NCI-H2171 (cell line): ENCODE measurements at regions not wholly inside any gene's neighbourhood (a gene's known extent, or its start where the extent isn't known, plus 50 kb on each side); places are given as distances from the start of the nearest gene placed in this dataset.
"Not testable (repeated sequence)": the region's sequence is repeated elsewhere in the genome, so short reads cannot be mapped to it uniquely, and the experiment has no call there.

Experiments
- DNase-seq: peaks from one replicate; lab custom pipeline; 2025; lab: John Stamatoyannopoulos, UW

DNA sequence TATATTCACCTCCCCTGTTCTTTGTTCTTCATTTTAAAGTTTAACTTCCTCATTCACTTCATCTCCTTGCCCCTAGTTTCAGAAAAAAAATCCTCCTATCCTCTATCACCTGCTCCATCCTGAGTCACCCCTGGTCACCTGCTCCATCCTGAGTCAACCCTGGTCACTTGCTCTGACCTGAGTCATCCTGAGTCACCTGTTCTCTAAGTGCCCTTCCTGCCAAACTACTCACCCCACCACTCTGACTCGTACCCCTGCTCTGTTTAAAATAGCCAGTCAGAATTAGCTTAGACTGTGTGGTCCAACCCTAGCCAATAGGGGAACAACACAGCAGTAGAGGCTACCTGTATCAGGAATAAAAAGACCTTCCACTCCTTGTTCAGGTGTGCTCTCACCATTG, 716.9 kb downstream of the ZBBX start:
- no peak for DNase-seq

DNA sequence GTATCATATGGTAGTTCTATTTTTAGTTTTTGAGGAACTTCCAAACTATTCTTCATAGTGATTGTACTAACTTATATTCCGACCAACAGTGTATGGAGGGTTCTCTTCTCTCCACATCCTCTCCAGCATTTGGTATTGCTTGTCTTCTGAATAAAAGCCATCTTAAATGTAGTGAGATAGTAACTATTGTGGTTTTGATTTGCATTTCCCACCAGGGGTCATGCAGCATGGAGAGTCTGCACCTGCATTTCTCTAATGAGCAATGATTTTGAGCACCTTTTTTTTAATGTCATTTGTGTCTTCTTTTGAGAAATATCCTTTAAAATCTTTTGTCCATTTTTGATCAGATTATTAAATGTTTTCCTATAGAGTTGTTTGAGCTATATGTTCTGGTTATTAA, 718.5 kb downstream of the ZBBX start:
- DNase-seq, result no peak

DNA sequence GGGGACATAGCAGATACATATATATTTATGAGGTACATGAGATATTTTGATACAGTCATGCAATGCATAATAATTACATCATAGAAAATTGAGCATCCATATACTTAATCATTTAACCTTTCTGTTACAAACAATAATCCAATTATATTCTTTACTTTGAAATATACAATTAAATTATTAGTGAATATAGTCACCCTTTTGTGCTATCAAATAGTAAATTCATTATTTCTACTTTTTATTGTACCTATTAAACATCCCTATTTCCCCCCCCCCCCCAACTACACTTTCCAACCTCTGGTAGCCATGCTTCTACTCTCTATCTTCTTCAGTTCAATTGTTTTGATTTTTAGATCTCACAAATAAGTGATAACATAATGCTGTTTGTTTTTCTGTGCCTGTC, 719.1 kb downstream of the ZBBX start:
- DNase-seq, result no peak

DNA sequence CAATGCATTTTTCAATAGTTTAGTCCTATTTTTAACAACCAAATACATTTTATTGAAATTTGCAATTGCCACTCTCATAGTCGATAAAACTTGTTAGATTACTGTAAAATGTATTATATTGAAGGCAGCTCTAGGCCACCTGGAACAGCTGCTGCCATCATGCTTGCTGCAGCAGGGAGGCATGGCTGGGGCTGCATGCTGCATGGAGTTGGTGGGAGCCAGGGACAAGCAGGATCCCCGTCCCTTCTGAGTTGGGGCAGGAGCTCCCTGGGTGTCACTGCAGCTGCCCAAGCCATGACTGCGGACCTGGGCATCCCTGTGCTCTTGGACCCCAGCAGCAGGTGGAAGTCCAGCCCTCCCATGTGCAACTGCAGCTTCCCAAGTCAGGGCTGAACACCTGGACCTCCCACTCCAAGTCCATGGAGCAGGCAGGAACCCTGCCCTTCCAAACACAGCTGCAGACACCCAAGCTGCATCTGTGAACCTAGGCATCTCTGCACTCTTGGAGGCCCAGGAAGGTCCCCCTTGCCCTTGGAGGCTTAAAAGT, 742.0 kb downstream of the ZBBX start:
- DNase-seq, result no peak

DNA sequence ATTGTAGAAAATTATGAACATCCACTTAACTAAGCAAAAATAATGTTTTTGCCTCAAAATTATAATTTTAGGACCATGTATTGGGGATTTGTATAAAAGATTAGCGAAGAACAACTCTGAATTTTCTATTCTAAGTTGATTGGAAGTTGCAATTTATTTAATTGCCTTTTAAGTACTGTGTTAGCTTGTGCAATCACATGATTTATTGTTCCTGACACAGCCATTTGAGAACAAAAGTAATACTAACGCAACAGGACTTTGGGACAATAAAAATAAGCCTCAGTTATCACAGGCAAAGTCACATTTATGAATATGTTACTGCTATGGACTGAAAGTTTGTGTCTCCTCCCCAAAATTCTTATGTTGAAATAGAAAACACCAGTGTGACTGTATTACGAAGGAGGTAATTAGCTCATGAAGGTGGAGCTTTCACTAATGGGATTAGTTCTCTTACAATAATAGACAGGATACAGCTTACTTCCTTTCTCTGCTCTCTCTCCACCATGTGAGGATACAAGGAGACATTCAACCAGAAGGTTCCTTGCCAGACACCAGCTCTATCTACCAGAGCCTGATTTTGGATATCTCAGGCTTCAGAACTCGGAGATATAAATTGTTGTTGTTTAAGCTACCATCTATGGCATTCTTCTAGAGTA, 745.9 kb downstream of the ZBBX start:
- no peak for DNase-seq

DNA sequence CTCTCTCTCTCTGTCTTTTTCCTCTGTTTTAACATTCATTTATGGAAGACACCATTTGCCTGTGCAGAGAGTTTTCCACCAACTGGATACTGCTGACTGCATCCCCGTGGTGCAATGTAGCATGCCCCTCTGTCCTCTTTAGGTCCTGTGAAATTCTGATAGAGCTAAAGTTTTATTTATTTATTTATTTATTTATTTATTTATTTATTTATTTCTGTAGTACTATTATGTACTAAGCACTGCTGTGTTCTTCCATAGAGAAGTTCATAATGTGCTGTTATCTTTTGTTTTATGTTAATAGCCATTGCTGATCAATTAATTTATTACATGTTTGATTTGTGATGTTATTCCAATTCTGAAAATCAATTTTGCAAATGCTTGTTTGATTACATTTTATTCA, 749.9 kb downstream of the ZBBX start:
- DNase-seq, result no peak

DNA sequence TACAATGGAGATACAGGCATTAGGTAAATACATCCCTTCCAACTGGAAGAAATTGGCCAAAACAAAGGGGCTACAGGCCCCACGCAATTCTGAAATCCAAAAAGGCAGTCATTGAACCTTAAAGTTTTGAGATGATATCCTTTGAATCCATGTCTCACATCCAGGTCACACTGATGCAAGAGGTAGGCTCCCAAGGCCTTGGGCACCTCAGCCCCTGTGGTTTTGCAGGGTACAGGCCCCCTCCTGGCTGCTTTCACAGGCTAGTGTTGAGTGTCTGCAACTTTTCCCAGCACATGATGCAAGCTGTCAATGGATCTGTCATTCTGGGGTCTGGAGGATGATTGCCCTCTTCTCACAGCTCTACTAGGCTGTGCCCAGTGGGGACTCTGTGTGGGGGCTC, 766.7 kb downstream of the ZBBX start:
- no peak for DNase-seq

DNA sequence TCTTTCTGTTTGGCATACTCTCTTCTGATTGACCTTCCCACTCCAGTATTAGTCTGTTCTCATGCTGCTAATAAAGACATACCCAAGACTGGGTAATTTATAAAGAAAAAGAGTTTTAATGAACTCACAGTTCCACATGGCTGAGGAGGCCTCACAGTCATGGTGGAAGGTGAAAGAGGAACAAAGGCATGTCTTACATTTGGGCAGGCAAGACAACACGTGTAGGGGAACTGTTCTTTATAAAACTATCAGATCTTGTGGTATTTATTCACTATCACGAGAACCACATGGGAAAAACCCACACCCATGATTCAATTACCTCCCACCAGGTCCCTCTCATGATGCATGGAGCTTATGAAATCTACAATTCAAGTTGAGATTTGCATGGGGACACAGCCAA, 767.3 kb downstream of the ZBBX start:
- DNase-seq, result not testable (repeated sequence)

DNA sequence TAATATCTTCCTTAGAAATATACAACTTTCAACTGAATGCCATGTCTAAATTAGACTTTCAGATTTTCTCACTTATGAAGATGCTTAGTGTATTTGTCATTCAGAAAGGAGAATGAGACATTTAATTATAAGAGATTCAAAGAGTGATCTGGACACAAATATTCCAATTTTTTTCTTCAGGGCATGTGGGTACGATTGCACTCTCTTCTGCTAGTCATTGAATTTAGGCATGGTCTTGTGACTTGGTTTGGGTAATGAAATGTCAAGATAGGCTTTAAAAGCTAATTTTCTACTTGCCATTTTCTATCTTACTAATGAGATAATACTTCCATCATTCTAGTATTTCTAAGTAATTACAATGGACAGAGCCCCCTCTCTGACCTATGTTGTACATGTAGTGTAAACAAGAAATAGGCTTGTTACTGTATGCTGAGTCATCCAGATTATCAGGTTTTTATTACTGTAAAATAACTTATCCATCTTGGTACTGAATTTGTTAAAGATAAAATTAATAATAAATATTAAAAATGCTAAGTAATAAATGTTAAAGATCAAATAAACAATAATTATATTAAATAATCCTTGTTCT, 770.8 kb upstream of the BCHE start:
- DNase-seq, result no peak

DNA sequence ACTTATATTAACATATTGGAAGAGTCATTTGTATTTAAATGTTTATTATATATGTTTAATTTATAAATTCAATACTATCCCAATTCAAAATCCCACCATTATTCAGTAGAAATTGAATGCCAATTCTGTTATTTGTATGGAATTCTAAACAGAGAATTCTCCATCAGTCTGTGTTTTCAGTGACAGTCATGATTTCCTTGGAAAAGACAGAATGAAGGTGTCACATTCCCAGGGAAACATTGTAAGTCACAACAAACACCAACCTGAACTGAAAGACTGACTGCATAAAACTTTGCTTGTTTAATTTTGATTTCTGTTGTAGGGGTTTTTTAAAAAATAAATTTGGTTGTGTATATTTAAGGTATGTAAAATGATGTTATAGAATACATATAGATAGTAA, 769.8 kb upstream of the BCHE start:
- no peak for DNase-seq

DNA sequence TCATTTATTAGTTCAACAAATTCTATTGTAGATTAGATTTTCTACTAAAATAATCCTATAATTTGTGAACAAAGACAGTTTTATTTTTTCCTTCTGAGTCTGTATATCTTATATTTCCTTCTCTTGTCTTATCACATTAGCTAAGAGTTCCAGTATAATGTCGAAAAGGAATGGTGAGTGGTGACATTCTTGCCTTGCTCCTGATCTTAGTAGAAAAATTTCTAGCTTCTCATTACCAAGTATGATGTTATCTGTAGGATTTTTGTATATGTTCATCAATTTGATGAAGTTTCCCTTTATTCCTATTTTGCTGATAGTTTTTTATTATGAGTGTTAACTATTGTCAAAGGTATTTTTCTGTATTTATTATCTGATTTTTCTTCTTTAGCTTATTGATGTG, 756.6 kb upstream of the BCHE start:
- no peak for DNase-seq

DNA sequence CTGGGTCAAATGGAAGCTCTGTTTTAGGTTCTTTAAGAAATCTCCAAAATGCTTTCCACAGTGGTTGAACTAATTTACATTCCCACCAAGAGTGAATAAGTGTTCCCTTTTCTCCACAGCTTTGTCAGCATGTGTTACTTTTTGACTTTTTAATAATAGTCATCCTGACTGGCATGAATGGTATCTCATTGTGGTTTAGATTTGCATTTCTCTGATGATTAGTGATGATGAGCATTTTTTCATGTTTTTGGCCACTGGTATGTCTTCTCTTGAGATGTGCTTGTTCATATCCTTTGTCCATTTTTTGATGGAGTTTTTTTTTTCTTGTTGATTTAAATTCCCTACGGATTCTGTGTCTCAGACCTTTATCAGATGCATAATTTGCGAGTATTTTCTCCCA, 745.0 kb upstream of the BCHE start:
- DNase-seq, result no peak

DNA sequence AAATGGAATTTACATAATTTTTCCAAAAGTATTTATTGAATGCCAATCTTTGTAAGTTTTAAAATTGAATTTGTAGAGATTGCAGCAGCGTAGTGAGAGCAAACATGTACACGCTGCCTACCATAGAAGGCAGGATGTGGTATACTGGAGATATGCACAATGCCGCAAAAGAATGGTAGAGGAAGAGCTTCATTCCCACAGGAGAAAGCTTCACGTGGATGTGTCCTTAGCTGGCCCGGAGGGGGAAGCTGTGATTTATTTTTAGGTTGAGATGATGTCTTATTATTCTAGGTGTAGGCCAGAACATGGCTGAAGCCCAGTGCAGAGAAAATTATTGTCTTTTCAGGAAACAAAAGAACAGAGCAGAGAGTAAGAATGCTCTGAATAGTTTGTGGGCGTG, 743.3 kb upstream of the BCHE start:
- DNase-seq, result no peak

DNA sequence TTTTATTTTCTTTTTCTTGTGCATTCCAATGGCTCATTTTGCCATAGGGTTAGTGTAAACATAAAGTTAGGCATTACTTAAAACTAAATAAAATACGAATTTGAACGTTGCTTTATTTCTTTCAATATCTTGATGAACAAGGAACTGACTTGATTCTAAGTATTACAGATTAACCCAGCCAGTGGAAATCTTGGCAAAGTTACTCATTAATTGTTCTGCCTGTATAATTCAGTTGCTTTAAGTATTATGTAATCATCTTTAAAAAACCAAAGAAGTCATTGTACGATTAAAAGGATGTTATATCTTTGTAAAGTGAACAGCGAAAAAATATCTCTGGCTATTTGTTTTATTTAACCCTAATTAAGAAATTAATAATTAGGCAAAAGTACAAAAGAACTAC, 737.9 kb upstream of the BCHE start:
- no peak for DNase-seq

DNA sequence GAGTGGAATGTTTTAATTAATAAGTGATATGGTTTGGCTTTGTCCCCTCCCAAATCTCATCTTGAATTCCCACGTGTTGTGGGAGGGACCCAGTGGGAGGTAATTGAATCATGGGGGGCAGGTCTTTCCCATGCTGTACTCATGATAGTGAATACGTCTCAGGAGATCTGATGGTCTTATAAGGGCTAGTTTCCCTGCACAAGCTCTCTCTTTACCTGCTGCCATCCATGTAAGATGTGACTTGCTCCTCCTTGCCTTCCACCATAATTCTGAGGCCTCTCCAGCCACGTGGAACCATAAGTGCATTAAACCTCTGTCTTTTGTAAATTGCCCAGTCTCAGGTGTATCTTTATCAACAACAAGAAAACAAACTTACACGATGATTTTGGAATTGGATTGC, 734.5 kb upstream of the BCHE start:
- not testable (repeated sequence) for DNase-seq

DNA sequence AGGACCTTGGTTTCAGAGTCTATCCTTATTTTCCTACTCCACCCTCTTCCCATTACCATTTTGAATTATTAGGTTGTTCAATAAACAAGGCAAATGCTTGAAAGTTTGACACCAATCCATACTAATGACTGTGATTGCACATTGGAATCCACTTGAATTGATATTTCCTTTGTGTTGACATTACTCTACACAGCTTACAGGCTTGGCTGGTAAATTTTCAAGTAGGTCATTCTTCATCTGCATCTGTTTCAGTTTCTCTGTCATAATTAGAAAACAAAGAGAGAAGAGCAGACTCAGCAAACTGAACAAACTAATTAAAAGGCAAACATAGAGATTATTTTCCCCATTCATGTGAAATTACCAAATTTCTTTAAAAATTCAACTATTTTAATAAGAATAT, 732.9 kb upstream of the BCHE start:
- no peak for DNase-seq

DNA sequence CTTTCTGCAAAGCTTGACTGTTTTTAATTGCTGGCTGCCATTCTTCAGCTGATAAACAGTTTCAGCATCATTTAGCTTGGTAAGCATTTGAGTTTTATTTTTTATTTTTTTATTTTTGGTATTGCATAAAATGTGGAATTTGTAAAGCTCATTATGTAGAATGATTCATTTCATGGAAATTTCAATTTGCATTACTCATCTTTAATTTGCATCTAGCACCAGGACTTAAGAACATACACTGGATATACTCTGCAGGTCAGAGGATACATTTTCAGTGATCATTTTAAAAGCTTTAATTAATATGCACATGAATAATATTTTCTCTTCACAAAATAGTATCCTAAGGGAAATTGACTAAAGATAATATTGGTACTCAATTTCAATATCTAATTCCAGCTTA, 732.4 kb upstream of the BCHE start:
- no peak for DNase-seq

DNA sequence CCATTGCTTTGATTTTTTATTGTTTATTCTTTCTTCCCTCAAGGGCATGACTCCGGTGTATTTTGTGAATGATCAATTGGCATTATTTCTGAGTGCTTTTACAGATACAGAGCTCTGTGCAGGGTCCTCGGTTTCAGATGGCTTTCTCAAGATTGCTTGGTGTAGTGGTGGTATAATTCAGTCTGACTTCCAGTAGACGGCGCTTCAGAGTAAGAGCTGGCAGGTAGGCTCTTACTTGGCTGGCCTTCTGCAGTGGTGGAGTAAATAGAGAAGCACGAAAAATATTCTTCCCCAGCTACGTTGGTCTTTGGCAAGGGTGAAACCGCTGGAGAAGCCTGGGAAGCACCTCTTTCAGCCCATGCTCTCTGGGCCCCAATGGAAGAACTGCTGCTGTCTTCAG, 723.0 kb upstream of the BCHE start:
- DNase-seq, result no peak

DNA sequence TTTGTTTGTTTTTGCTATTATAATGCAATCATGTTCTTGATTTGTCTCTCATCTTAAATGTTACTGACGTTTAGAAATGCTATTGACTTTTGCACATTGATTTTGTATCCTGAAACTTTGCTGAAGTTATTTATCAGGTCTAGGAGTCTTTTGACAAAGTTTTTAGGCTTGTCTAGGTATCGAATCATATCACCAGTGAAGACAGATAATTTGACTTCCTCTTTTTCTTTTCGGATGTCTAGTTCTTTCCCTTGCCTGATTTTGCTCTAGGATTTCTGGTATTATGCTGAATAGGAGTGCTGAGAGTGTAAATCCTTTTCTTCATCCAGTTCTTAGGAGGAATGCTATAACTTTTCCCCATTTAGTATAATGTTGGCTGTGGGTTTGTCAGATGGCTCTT, 719.7 kb upstream of the BCHE start:
- no peak for DNase-seq

DNA sequence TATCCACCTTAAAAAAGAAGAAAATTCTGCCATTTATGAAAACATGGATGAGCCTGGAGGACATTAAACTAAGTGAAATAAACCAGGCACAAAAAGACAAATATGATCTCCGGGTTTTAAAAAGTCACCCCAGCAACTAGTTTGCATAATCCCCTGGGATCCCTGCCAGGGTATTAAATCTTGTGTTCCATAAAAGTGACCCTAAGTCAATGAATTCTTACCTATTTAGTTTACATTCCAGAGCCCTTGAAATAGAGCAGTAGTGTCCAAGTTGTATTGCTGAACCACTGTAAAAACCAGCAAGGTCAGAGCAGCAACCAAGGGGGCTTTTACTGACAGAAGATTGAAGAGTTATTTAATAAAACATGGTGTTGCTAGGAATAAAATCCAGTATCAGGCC, 716.8 kb upstream of the BCHE start:
- no peak for DNase-seq

DNA sequence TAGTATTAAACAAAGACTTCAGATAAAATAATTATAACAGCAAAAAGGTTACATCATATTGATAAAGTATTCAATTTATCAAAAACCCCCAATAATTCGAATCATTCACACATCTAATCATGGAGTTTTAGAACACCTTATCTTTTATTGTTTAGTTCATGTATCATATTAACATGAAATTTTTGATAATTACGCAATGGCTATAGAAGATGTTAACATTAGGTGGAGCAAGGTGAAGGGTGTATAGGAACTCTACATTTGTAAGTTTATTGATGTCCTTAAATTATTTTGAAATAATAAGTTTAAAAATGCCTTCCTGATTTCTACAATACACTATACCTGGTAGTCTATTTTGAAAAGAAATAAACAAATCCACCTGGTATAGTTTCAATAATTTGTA, 696.5 kb upstream of the BCHE start:
- no peak for DNase-seq

DNA sequence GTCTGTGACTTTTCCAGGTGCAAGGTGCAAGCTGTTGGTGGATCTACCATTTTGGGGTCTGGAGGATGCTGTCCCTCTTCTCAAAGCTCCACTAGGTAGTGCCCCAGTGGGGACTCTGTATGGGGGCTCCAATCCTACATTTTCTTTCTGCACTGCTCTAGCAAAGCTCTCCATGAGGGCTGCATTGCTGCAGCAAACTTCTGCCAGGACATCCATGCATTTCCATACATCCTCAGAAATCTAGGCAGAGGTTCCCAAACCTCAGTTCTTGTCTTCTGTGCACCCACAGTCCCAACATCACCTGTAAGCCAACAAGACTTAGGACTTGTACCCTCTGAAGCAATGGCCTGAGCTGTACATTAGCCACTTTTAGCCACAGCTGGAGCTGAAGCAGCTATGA, 694.5 kb upstream of the BCHE start:
- DNase-seq, result no peak

DNA sequence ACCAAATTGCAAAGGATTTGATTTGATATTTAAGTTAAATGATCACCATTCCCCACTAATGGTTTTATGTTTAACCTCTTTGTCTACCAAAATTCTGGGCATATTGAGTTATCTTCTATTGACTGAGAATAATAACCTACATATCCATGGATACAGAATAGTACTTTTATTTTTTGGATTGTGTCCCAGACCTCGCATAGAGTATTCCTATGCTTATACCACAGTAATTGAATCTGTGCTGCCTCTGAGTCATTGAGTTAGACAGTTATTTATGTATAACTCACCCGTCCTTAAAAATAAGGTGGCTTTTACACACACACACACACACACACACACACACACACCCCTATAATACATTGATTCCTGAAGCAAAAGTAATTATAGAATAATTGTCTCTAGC, 690.1 kb upstream of the BCHE start:
- no peak for DNase-seq

DNA sequence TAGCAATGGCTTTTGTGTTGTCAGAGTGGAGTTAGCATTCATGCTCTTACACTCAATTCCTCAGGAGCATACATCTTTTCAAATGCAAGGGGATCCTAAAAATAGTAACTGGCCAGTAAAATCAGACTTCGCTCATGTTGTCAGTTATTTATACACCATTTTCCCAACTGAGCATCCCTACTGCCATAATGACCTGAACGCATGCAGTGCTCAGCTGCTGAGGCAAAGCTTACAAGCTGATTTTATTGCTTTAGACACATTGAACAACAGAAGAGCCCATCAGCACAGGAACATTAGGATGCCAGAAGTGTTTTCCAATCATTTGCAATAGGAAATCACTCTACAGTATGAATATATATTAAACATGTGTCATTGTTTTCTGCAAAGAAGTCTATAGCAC, 689.7 kb upstream of the BCHE start:
- no peak for DNase-seq
